Bronchial epithelial cell (primary cell): ENCODE measurements at regions not wholly inside any gene's neighbourhood (a gene's known extent, or its start where the extent isn't known, plus 50 kb on each side); places are given as distances from the start of the nearest gene placed in this dataset.
A peak's percentile ranks its signal among the peaks of the same experiment; 100 is the strongest.

Experiments used
- DNase-seq: peaks from one replicate; pipeline ENCODE4 v3.0.0-alpha.2; 2010; ENCODE audit warnings: low read depth
- FAIRE-seq: peaks from 2 replicates; lab custom pipeline; 2011; peaks lifted over from hg19 to GRCh38; lab: Jason Lieb, UNC
- H3K27me3 ChIP-seq: 2 replicates; pipeline ENCODE4 v1.5.1; 2011; ENCODE audit warnings: low read length; ENCODE audit not compliant: control insufficient read depth, insufficient read depth
- H3K36me3 ChIP-seq: 2 replicates; pipeline ENCODE4 v1.5.1; 2011; ENCODE audit warnings: low read length; ENCODE audit not compliant: control insufficient read depth, insufficient read depth
- H3K4me3 ChIP-seq: 2 replicates; pipeline ENCODE4 v1.5.1; 2011; ENCODE audit warnings: mild to moderate bottlenecking, low read depth, low read length, control low read depth
- TF ChIP-seq, protein P1 (sequence below): IDR thresholded peaks from 2 replicates; pipeline ENCODE4 v1.5.1; 2011; ENCODE audit warnings: mild to moderate bottlenecking, moderate library complexity, low read length, control low read depth, inconsistent platforms; ENCODE audit not compliant: insufficient read depth, severe bottlenecking

DNA sequence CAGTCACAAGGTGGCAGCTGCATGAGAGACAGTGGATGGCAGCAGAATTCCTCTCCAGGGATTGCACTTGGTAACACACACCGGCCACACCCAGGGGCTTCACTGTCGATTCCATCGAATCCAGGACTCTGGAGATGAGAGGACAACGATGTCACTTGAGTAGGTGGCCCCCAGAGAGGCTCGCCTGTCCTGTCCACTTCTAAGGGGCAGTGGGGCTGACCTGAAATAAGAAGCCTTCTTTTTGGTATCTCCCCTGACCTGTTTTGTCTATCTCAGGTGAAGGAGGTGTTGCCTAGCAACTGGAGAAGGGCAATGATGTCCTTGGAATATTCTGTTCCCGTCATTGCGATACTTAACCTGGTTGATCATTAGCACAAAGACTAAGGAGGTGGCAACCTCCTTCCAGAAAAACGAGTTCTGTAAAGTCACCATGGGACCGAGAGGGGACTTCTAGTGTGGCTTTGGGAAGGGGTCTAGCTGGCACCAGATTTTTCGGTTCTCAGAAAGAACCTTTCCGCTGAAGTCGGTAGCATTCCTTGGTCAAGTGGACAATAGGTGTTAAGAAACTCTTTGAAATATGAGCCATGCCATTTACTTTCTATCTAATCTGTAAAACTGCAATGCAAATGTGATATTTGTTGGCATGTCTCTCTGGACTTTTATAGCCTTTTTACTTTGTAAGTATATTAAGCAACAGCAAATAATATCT is 85.2 kb upstream of the TMPRSS2 start:
- TF ChIP-seq, protein P1, sequence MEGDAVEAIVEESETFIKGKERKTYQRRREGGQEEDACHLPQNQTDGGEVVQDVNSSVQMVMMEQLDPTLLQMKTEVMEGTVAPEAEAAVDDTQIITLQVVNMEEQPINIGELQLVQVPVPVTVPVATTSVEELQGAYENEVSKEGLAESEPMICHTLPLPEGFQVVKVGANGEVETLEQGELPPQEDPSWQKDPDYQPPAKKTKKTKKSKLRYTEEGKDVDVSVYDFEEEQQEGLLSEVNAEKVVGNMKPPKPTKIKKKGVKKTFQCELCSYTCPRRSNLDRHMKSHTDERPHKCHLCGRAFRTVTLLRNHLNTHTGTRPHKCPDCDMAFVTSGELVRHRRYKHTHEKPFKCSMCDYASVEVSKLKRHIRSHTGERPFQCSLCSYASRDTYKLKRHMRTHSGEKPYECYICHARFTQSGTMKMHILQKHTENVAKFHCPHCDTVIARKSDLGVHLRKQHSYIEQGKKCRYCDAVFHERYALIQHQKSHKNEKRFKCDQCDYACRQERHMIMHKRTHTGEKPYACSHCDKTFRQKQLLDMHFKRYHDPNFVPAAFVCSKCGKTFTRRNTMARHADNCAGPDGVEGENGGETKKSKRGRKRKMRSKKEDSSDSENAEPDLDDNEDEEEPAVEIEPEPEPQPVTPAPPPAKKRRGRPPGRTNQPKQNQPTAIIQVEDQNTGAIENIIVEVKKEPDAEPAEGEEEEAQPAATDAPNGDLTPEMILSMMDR, result no peak
- peak; percentile 28 for FAIRE-seq
- H3K36me3 ChIP-seq, result no peaks in the 10 kb centered on the region

DNA sequence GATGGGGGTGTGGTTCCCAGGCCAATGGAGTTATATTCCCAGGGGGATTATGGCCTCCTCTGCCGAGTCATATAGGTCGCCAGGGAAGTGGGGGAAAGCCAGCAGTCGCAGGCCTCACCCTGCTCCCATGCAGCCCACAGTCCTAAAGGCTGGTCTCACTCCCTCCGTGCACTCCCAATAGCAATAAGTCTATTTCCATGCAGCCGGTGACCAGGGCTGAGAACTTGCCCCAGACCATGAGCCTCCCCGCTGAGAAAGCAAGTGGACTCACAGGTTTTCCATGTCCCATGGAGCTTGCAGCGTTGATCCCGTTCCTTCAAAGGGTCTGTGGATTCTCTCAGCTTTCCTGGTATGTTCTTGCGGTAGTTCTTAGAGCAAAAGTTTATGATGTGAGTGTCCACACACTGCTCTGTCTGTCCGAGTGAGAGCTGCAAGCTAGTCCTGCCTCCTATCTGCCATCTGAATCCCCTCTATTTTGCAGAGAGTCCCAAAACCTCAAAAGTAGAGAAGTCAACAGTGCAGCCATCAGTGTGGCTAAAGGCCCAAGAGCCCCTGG is 81.7 kb upstream of the TMPRSS2 start:
- DNase-seq, result no peak
- no peak for FAIRE-seq

More for the DNA sequence above, 85.2 kb upstream of the TMPRSS2 start:
- peaks cover 5% of the 10 kb centered on the region for H3K27me3 ChIP-seq
- no peak for DNase-seq
- H3K4me3 ChIP-seq, result no peak overlapping the region

DNA sequence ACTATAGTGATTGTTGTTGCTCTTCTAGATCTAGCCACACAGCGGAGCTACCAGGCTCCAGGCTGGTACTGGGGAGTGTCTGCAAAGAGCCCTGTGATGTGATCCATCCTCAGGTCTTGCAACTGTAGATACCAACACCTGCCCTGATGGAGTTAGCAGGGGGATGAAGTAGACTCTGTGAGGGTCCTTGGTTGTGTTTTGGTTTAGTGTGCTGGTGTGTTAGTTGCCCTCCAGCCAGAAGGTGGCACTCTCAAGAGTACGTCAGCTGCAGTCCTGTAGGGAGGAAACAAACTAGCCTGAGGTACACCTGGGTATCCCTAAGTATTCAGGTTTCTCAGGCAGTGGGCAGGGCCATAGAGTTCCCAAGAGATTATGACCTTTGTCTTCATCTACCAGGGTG is 81.2 kb upstream of the TMPRSS2 start:
- no peak overlapping the region for H3K4me3 ChIP-seq
- no peak for FAIRE-seq
- peaks cover 5% of the 10 kb centered on the region for H3K27me3 ChIP-seq
- TF ChIP-seq, protein P1, result no peak
- no peaks in the 10 kb centered on the region for H3K36me3 ChIP-seq
- DNase-seq, result no peak

More for the DNA sequence above, 81.7 kb upstream of the TMPRSS2 start:
- Histone ChIP-seq H3K4me3 (no peak overlapping the region), H3K36me3 (no peaks in the 10 kb centered on the region), H3K27me3 (peaks cover 5% of the 10 kb centered on the region)
- TF ChIP-seq, protein P1, result no peak

DNA sequence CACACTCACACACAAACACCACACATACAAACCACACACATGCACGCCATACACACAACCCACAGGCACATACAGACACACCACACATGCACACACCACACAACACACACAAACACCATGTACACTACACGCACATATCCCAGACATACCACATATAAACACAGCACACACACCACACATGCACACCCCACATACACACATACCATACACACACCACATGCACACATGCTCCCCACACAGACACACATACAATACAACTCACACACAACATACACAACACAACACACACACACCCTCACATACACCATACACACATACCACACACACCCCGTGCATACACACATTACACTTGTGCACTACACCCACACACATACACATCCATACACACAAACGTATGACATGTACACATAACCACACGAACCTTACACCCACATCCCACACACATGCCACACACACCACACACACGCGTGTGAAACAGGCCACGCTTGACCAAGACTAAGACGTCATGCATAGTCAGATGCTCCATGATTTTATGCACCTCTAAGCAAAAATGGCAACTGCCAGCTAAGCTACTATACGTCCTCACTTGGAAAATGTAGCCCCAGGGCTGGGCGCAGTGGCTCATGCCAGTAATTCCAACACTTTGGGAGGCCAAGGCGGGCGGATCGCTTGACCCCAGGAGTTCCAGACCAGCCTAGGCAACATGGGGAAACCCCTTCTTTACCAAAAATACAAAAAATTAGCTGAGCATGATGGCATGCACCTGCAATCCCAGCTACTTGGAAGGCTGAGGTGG is 77.4 kb upstream of the TMPRSS2 start:
- DNase-seq, result no peak
- FAIRE-seq, result peak; percentile 36
- TF ChIP-seq, protein P1, result no peak
- no peak overlapping the region for H3K4me3 ChIP-seq
- no peaks in the 10 kb centered on the region for H3K36me3 ChIP-seq
- H3K27me3 ChIP-seq, result no peaks in the 10 kb centered on the region

DNA sequence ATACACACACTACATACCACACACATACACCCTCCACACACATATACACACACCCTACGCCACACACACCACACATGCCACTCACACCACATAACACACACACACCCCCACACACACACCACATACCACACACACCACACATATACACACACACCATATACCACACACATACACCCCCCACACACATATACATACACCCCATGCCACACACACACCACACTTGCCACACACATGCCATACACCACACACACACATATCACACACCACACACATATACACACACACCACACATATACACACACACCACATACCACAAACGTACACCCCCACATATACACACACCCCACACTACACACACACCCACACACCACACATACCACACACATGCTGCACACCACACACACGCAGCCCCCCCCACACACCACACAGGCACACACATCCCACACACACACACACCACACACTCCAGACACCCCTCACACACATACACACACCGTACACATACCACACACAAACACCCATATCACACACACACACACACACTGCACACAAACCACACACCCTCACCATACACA is 76.7 kb upstream of the TMPRSS2 start:
- no peaks in the 10 kb centered on the region for H3K36me3 ChIP-seq
- DNase-seq, result no peak
- no peak overlapping the region for H3K4me3 ChIP-seq
- no peaks in the 10 kb centered on the region for H3K27me3 ChIP-seq
- TF ChIP-seq, protein P1, result no peak
- FAIRE-seq, result no peak
